DMS 273 (cell line): ENCODE measurements at regions not wholly inside any gene's neighbourhood (a gene's known extent, or its start where the extent isn't known, plus 50 kb on each side); places are given as distances from the start of the nearest gene placed in this dataset.

Source experiments
- DNase-seq: peaks from one replicate; lab custom pipeline; 2025; ENCODE audit not compliant: unreplicated experiment; lab: John Stamatoyannopoulos, UW

GRCh38 chr3:147989344-147989743, 580.2 kb downstream of the ZIC1 start:
- DNase-seq = no peak

GRCh38 chr3:148002705-148003205, 593.6 kb downstream of the ZIC1 start:
- DNase-seq = no peak

GRCh38 chr3:148004331-148004730, 595.2 kb downstream of the ZIC1 start:
- no peak for DNase-seq

GRCh38 chr3:148005456-148005855, 596.3 kb downstream of the ZIC1 start:
- no peak for DNase-seq

- no peak for DNase-seq
These were observed 597.3 kb downstream of the ZIC1 start for GRCh38 chr3:148006508-148006907.

- no peak for DNase-seq
These were observed 599.4 kb downstream of the ZIC1 start for GRCh38 chr3:148008591-148008990.

- DNase-seq = no peak
These were observed 611.7 kb downstream of the ZIC1 start for GRCh38 chr3:148020861-148021260.

GRCh38 chr3:148021381-148021780, 612.2 kb downstream of the ZIC1 start:
- no peak for DNase-seq

- no peak for DNase-seq
These were observed 614.8 kb downstream of the ZIC1 start for GRCh38 chr3:148023994-148024393.

- no peak for DNase-seq
These were observed 616.9 kb downstream of the ZIC1 start for GRCh38 chr3:148026009-148026588.

- no peak for DNase-seq
These were observed 621.8 kb downstream of the ZIC1 start for GRCh38 chr3:148030975-148031374.

- no peak for DNase-seq
These were observed 625.2 kb downstream of the ZIC1 start for GRCh38 chr3:148034353-148034752.

GRCh38 chr3:148036331-148036876, 627.2 kb downstream of the ZIC1 start:
- no peak for DNase-seq

- no peak for DNase-seq
These were observed 633.7 kb downstream of the ZIC1 start for GRCh38 chr3:148042663-148043445.

- DNase-seq = no peak
These were observed 635.0 kb downstream of the ZIC1 start for GRCh38 chr3:148044151-148044550.

- no peak for DNase-seq
These were observed 642.7 kb upstream of the AGTR1 start for GRCh38 chr3:148054999-148055398.

GRCh38 chr3:148062590-148062989, 635.1 kb upstream of the AGTR1 start:
- no peak for DNase-seq

- no peak for DNase-seq
These were observed 630.9 kb upstream of the AGTR1 start for GRCh38 chr3:148066802-148067201.

GRCh38 chr3:148068466-148068865, 629.2 kb upstream of the AGTR1 start:
- no peak for DNase-seq

- no peak for DNase-seq
These were observed 627.7 kb upstream of the AGTR1 start for GRCh38 chr3:148070041-148070440.

GRCh38 chr3:148073721-148074456, 623.8 kb upstream of the AGTR1 start:
- DNase-seq = no peak

GRCh38 chr3:148074946-148075345, 622.8 kb upstream of the AGTR1 start:
- no peak for DNase-seq
